ENCODE measurements at regions not wholly inside any gene's neighbourhood (a gene's known extent, or its start where the extent isn't known, plus 50 kb on each side); places are given as distances from the start of the nearest gene placed in this dataset.

GRCh38 chr17:34141590-34141989, 113.5 kb upstream of the CCL2 start:
- Histone ChIP-seq H3K27me3 (ENCODE audit: low read depth, low read length) (peaks cover 9% of the 10 kb centered on the region; the same call in 1 of the 2 replicates), H2AFZ (ENCODE audit: low read depth, low read length) (no peak overlapping the region), H3K27ac (ENCODE audit: low read length) (no peak overlapping the region), H3K4me3 (ENCODE audit: low read length) (no peak overlapping the region), H4K20me1 (ENCODE audit: insufficient read depth, low read length) (no peaks in the 10 kb centered on the region), H3K79me2 (ENCODE audit: low read length) (no peaks in the 10 kb centered on the region), H3K4me1 (ENCODE audit: low read length) (peaks cover 18% of the 10 kb centered on the region), H3K4me2 (ENCODE audit: low read length) (no peak overlapping the region), H3K36me3 (replicated peaks; ENCODE audit: low read depth, low read length) (no peaks in the 10 kb centered on the region), H3K9ac (ENCODE audit: low read length) (no peak overlapping the region), H3K9me3 (ENCODE audit: insufficient read depth, low read length) (no peaks in the 10 kb centered on the region)
- TF ChIP-seq, protein P1, sequence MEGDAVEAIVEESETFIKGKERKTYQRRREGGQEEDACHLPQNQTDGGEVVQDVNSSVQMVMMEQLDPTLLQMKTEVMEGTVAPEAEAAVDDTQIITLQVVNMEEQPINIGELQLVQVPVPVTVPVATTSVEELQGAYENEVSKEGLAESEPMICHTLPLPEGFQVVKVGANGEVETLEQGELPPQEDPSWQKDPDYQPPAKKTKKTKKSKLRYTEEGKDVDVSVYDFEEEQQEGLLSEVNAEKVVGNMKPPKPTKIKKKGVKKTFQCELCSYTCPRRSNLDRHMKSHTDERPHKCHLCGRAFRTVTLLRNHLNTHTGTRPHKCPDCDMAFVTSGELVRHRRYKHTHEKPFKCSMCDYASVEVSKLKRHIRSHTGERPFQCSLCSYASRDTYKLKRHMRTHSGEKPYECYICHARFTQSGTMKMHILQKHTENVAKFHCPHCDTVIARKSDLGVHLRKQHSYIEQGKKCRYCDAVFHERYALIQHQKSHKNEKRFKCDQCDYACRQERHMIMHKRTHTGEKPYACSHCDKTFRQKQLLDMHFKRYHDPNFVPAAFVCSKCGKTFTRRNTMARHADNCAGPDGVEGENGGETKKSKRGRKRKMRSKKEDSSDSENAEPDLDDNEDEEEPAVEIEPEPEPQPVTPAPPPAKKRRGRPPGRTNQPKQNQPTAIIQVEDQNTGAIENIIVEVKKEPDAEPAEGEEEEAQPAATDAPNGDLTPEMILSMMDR (IDR thresholded peaks at IDR 0.05; ENCODE audit: low read depth, low read length) = no peak
- no peak for TF ChIP-seq EZH2phosphoT487 (IDR thresholded peaks at IDR 0.05; ENCODE audit: low read depth)

DNA sequence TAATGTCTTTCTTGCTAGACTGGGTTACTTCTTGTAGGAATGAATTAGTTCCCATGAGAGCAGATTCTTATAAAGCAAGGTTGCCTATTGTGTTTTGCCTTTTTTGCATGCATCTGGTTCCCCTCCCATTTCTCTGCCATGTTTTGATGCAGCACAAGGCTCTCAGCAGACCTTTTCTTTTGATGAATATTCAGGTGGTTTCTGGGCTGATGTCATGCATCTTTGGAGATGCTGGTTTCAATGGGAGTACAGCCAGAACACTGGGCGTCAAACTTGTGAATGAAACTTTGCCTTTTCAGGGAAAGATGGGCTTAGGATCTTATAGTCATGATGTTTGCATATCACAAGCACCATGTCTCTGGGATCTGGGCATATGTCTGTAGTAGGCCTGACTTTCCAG, 111.7 kb upstream of the CCL2 start:
- H3K4me1 ChIP-seq (ENCODE audit: low read length) = peaks cover 19% of the 10 kb centered on the region
- TF ChIP-seq EZH2phosphoT487 (IDR thresholded peaks at IDR 0.05; ENCODE audit: low read depth) = no peak
- TF ChIP-seq, protein P1 (IDR thresholded peaks at IDR 0.05; ENCODE audit: low read depth, low read length) = no peak
- no peaks in the 10 kb centered on the region for H4K20me1 ChIP-seq (ENCODE audit: insufficient read depth, low read length)
- no peak overlapping the region for H3K4me2 ChIP-seq (ENCODE audit: low read length)
- H3K27ac ChIP-seq (ENCODE audit: low read length) = no peak overlapping the region
- no peak overlapping the region for H2AFZ ChIP-seq (ENCODE audit: low read depth, low read length)
- H3K4me3 ChIP-seq (ENCODE audit: low read length) = no peak overlapping the region
- peaks cover 13% of the 10 kb centered on the region for H3K27me3 ChIP-seq (ENCODE audit: low read depth, low read length)
- H3K9ac ChIP-seq (ENCODE audit: low read length) = no peak overlapping the region
- no peaks in the 10 kb centered on the region for H3K9me3 ChIP-seq (ENCODE audit: insufficient read depth, low read length)
- no peaks in the 10 kb centered on the region for H3K36me3 ChIP-seq (replicated peaks; ENCODE audit: low read depth, low read length)
- H3K79me2 ChIP-seq (ENCODE audit: low read length) = no peaks in the 10 kb centered on the region

DNA sequence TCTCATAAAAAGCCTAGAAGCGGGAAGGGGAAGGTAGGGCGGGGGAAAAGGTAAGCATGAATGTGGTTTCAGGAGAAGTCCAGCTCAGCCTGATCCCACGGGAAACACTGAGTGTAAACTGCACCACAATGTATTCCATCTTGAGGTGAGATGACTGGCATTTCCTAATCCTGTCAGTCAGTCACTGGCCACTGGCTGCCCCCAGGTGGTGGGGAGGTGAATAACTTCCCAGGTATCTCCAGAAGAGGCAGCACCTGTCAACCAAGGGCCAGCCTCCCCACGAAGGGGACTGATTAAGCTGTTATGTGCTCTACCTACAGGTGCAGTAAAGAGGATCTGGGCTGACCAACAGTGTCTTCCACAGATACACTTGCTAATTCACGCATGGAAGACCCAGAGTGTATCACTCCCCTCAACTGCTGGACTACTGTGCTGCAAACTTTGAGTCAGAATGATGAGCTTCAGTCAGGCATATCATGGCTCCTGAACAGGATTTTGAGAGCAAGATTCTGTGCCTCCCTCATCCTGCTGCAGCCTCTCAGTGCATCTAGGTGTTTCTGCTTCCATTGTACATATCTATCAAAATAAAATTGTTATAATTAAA, 108.5 kb upstream of the CCL2 start:
- Histone ChIP-seq H3K4me3 (ENCODE audit: low read length) (no peak overlapping the region), H3K79me2 (ENCODE audit: low read length) (no peaks in the 10 kb centered on the region), H2AFZ (ENCODE audit: low read depth, low read length) (no peak overlapping the region), H3K9ac (ENCODE audit: low read length) (no peak overlapping the region), H3K9me3 (ENCODE audit: insufficient read depth, low read length) (no peaks in the 10 kb centered on the region), H3K27ac (ENCODE audit: low read length) (no peak overlapping the region), H3K4me1 (ENCODE audit: low read length) (peaks cover 19% of the 10 kb centered on the region), H3K4me2 (ENCODE audit: low read length) (peak overlapping the region; percentile 24; the same call in 1 of the 2 replicates), H3K27me3 (ENCODE audit: low read depth, low read length) (peaks cover 7% of the 10 kb centered on the region; the same call in 1 of the 2 replicates), H4K20me1 (ENCODE audit: insufficient read depth, low read length) (no peaks in the 10 kb centered on the region), H3K36me3 (replicated peaks; ENCODE audit: low read depth, low read length) (no peaks in the 10 kb centered on the region)
- TF ChIP-seq, protein P1 (IDR thresholded peaks at IDR 0.05; ENCODE audit: low read depth, low read length) = peak; percentile 92
- TF ChIP-seq EZH2phosphoT487 (IDR thresholded peaks at IDR 0.05; ENCODE audit: low read depth) = no peak

GRCh38 chr17:34151102-34151501, 104.0 kb upstream of the CCL2 start:
- TF ChIP-seq EZH2phosphoT487 (IDR thresholded peaks at IDR 0.05; ENCODE audit: low read depth) = no peak
- TF ChIP-seq, protein P1 (IDR thresholded peaks at IDR 0.05; ENCODE audit: low read depth, low read length) = no peak
- Histone ChIP-seq H3K27me3 (ENCODE audit: low read depth, low read length) (peaks cover 24% of the 10 kb centered on the region), H3K27ac (ENCODE audit: low read length) (no peak overlapping the region), H3K36me3 (replicated peaks; ENCODE audit: low read depth, low read length) (no peaks in the 10 kb centered on the region), H3K4me1 (ENCODE audit: low read length) (peaks cover 5% of the 10 kb centered on the region), H3K4me3 (ENCODE audit: low read length) (no peak overlapping the region), H3K9ac (ENCODE audit: low read length) (no peak overlapping the region), H2AFZ (ENCODE audit: low read depth, low read length) (no peak overlapping the region), H4K20me1 (ENCODE audit: insufficient read depth, low read length) (no peaks in the 10 kb centered on the region), H3K79me2 (ENCODE audit: low read length) (no peaks in the 10 kb centered on the region), H3K9me3 (ENCODE audit: insufficient read depth, low read length) (no peaks in the 10 kb centered on the region), H3K4me2 (ENCODE audit: low read length) (no peak overlapping the region)

Data from OCI-LY3 (cell line).